Caki2 (cell line): ENCODE measurements at regions not wholly inside any gene's neighbourhood (a gene's known extent, or its start where the extent isn't known, plus 50 kb on each side); places are given as distances from the start of the nearest gene placed in this dataset.
"Not testable (repeated sequence)": the region's sequence is repeated elsewhere in the genome, so short reads cannot be mapped to it uniquely, and the experiment has no call there.

Experiments used
- DNase-seq: peaks from one replicate; pipeline ENCODE4 v3.0.0-alpha.2; 2015; ENCODE audit warnings: low read depth
- in situ Hi-C: cut with HindIII; loops from 2 replicates; pipeline ENCODE4 v1.10.0; 2016; ENCODE audit warnings: low sequenced_read_pairs, low pct_unique_long_range_greater_than_20kb, mixed read lengths

DNA sequence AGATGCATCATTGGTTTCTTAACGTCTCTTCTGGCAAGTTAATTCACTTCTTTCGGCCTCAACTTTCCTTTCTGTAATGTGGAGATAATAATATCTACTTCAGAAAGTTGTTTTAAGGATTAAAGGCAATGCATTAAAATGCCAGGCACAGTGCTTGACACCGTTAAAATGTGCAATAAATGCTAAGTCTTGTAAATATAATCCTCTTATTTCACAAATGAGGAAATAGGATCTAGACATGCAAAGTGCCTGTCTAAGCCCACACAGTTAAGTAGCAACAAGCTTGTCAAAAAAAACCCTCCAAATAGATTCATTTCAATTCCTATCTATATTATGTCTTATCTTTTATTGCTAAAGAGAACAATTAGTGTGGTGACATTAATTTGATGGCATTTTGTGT is 86.4 kb upstream of the TSC22D1 start:
- in situ Hi-C loops: no loop called here
- DNase-seq: no peak

DNA sequence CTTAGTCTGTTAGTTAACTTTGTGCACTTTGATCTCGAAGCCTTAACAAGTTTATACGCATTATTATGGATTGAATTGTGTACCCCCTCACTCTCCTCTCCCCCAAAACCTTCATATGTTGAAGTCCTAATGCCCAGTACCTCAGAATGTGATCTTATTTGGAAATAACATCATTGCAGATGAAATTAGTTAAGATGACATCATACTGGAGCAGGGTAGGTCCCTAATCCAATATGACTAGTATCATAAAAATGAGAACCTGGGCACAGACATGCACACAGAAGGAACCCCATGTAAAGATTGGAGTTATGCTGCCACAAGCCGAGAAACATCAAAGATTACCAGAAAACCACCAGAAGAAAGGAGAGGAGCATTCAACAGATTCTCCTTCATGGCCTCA is 85.8 kb upstream of the TSC22D1 start:
- in situ Hi-C loops: no loop called here
- no peak for DNase-seq

- in situ Hi-C loops: no loop called here
- no peak for DNase-seq
Observed at GRCh38 chr13:44660050-44660449, 83.9 kb upstream of the TSC22D1 start.

DNA sequence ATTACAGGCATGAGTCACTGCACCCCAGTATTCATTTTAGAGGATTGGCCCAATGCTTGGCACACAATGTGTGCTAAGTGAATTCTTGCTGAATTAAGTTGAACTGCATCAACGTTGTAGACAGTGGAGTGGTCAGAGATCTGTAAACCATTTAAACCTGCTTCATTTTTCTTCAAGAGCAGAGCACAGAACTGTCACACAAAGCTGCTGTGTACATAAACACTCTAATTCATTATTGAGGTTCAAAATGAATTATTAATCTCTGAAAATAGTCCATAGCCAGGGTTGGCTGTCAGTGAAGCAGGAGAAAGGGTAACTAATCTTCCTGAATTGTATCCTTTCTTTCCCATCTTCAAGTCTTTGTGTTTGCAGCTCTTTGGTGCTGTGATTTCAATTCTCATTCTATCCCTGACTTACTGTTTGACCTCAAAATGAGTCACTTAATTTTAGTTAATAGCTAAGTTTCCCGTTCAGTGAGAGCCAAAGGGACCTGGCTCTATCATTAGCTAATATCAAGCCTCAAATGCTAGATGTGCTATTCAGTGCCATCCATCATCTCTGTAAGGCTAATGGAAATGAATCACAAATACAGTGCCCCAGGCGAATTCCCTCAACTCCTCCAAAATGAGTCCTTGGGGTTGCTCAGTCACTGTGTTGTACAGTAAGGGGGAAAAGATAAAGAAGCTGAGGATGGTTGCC is 77.0 kb upstream of the TSC22D1 start:
- in situ Hi-C loops: no loop called here
- peak; percentile 20 for DNase-seq

- DNase-seq: no peak
- in situ Hi-C loops: no loop called here
Observed at GRCh38 chr13:44652168-44652567, 76.0 kb upstream of the TSC22D1 start.

DNA sequence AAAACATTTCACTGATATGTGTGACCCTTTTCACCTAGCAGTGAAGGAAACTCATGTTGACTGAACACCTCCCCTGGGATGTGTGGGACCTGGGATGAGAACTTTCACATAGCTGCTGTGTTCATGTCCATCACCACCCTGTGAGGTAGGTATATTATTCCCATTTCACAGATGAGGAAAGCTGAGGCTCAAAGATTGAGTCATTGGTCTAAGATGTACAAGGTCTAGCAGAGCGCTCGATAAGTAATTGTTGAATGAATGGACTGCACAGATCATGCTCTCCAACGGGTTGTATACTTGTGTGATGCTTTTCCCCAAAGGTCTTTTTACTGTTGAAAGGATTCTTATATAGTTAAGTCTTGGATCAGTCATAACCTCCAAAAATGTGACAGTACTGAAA is 75.6 kb upstream of the TSC22D1 start:
- in situ Hi-C loops: no loop called here
- DNase-seq: no peak

GRCh38 chr13:44651209-44651608 is 75.1 kb upstream of the TSC22D1 start:
- no peak for DNase-seq
- in situ Hi-C loops: no loop called here

DNA sequence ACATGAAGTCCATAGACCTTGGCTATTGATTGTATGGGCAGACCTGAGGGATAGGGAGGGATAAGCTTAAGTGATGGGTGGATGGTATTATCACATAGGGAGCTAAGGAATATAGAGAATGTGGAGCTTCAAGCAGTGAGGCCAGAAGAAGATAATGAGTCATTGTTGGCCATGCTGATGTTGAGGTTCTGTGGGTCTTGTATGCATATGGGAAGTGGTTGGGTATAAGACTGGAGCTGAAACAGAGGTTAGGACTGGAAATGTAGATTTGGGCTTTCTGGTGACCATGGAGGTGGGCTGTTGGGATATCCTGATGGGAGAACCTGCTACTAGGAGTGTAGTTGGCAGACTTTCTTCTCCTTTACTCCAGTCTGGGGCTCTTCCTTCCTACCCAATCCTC is 73.7 kb upstream of the TSC22D1 start:
- in situ Hi-C loops: no loop called here

DNA sequence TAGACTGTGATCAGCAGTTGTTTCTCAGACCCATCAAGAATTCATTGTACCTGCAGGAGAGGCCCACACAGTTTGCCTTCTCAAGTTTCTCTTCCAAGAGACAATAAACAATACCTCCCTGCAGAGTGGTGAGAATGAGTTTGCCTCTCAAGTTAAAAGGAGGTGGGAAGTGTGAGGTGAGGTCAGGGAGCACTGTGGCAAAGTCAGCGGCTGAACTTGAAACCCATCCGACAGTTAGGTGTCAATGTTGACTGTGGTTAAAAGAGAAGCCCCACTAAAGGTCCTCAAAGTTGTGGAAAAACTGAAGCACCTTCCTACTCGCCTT is 72.9 kb upstream of the TSC22D1 start:
- DNase-seq: no peak
- in situ Hi-C loops: no loop called here

More for the DNA sequence above, 73.7 kb upstream of the TSC22D1 start:
- DNase-seq: no peak

DNA sequence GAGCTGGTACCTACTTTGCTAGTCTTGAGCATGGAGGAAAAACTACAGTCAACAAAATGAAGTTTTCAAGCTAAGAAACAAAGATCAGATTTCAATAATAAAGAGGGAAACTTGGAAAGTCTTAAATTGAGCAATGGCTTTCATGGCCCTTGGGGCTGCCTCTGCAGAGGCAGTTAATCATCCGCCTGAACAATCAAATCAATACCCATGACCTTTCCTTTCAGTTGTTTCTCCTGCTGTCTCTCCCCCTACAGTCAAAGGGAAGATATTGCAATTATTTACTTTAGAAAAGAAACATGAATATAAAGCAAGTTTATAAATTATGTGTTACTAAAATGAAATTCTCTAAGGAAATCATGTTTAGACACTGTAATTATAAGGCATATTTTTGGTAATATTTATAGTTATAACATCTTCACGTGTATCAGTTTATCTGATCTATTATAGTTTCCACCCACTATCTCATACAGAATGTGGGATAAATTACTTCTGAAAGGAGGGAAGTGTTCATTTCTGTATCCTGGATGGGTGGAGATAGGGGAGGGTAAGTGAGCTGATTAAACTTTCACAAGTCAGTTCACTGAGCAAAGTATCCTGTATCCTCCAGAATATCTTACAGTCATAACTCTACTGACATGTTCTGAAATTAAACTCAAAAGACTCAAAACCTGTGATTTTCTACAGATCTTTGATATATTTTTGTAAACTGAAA is 72.4 kb upstream of the TSC22D1 start:
- peak; percentile 4 for DNase-seq
- in situ Hi-C loops: no loop called here

DNA sequence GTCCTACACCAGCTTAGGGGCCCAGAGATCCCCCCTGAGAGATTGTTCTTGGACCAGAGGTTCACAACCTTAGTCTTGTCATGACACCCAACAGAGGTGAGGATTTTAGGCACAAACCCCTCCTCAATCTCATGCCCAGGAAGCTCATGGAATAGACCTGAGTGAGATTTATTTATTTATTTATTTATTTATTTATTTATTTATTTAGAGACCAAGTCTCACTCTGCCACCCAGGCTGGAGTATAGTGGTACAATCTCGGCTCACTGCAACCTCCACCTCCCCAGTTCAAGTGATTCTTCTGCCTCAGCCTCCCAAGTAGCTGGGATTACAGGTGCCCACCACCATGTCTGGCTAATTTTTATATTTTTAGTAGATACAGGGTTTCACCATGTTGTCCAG is 71.4 kb upstream of the TSC22D1 start:
- DNase-seq, in situ Hi-C loops: not testable (repeated sequence)

- in situ Hi-C loops: no loop called here
Observed at GRCh38 chr13:44646044-44646443, 69.9 kb upstream of the TSC22D1 start.

DNA sequence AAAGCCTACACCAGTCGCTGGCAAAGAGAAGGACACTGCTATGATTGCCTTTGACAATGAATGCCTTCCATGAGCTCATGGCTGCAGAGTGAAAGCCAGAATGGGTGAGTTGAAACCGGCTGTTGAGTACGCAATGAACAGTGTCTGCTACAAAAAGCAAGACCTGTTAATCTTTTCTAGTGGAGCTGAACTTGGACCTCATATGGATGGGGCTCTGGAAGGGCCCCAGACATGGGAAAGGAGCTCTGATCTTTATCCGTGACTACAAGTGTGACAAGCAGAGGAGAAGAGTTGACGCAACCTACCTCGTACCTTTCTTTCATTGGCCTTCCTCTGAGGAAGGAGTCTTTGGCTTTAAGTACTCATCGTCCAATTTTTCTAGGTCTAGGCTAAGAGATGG is 67.1 kb upstream of the TSC22D1 start:
- DNase-seq: no peak
- in situ Hi-C loops: no loop called here

More at GRCh38 chr13:44646044-44646443, 69.9 kb upstream of the TSC22D1 start:
- no peak for DNase-seq

DNA sequence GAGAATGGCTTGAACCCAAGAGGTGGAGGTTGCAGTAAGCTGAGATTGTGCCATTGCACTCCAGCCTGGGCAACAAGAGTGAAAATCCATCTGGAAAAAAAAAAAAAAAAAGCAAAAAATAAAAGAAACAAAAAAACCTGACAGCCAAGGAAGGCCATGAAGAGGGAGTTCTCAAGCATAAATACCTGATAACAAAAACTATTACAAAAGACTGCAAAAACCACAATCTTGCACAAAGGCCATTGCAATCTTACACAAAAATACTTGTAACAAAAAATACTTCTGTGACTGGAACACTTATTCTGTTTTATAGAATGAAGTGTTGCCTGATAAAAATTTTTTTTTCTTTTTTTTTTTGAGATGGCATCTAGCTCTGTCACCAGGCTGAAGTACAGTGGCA is 61.5 kb upstream of the TSC22D1 start:
- DNase-seq: no peak
- in situ Hi-C loops: no loop called here

- in situ Hi-C loops: no loop called here
- DNase-seq: no peak
Observed at GRCh38 chr13:44629465-44630183, 53.5 kb upstream of the TSC22D1 start.

DNA sequence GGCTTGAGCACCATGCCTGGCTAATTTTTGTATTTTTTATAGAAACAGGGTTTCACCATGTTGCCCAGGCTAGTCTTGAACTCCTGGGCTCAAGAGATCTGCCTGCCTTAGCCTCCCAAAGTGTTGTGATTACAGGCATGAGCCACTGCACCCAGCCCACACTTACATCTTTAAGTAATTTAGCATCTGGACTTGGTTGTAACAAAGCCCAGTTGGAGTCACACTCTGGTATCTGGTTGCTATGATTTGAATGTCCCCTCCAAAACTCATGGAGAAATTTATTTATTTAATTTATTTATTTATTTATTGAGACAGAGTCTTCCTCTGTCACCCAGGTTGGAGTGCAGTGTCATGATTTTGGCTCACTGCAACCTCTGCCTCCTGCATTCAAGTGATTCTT is 52.7 kb upstream of the TSC22D1 start:
- in situ Hi-C loops, DNase-seq: not testable (repeated sequence)

DNA sequence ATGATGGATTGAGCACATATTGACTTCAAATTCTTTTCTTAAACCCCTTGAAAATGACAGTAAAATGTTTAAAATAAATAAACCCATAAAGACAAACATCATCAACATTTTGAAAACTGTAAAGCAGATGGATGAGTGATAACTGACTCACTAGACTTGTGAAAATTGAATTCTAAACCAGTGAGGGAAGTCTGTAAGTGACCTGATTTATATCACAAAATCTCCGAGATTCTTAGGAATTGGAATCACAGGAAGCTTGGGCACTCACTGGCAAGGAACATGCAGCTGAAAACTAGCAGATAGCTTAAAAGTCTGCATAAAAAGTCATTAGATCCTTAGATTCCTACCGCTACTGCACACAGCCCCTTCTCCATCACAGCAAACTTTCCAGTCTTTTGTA is 51.3 kb upstream of the TSC22D1 start:
- DNase-seq: no peak
- in situ Hi-C loops: no loop called here

GRCh38 chr13:44626176-44626575 is 50.0 kb upstream of the TSC22D1 start:
- DNase-seq: no peak
- in situ Hi-C loops: no loop called here
